ENCODE measurements at regions not wholly inside any gene's neighbourhood (a gene's known extent, or its start where the extent isn't known, plus 50 kb on each side); places are given as distances from the start of the nearest gene placed in this dataset.

- TF ChIP-seq CTCF (conservative IDR thresholded peaks at IDR 0.05; ENCODE audit: low read depth, low read length) (no peak), EZH2 (IDR thresholded peaks at IDR 0.05; ENCODE audit: low read length, unreplicated experiment) (no peak)
Observed at GRCh38 chr2:183505911-183506310, 381.7 kb downstream of the NUP35 start.
